Activated T-helper 1 cell treated with anti-CD3 and anti-CD28 coated beads, Interleukin-12 subunit alpha, Interleukin-12 subunit beta, Interleukin-2, Interleukin-4 antibody, amounts not matched to agents 30 ng/mL and 10 ng/mL and 1 ng/mL, durations not matched to agents 14 hours and 24 hours and 36 hours (primary cell): ENCODE measurements at regions not wholly inside any gene's neighbourhood (a gene's known extent, or its start where the extent isn't known, plus 50 kb on each side); places are given as distances from the start of the nearest gene placed in this dataset.

ENCODE experiments used
- DNase-seq: peaks from one replicate; pipeline ENCODE4 v3.0.0; 2021; ENCODE audit warnings: low spot score
- H3K27ac Mint-ChIP-seq: one replicate; pipeline ENCODE4 v1.8.0; 2021; ENCODE audit warnings: mild to moderate bottlenecking, mixed read lengths
- H3K27me3 Mint-ChIP-seq: one replicate; pipeline ENCODE4 v1.8.0; 2022; ENCODE audit warnings: mild to moderate bottlenecking, moderate library complexity, mixed read lengths; ENCODE audit not compliant: insufficient read depth
- H3K36me3 Mint-ChIP-seq: one replicate; pipeline ENCODE4 v1.8.0; 2021; ENCODE audit warnings: low read depth, mixed read lengths
- H3K4me1 Mint-ChIP-seq: one replicate; pipeline ENCODE4 v1.8.0; 2021; ENCODE audit warnings: low read depth, mixed read lengths
- H3K4me3 Mint-ChIP-seq: one replicate; pipeline ENCODE4 v1.8.0; 2021; ENCODE audit warnings: mild to moderate bottlenecking, moderate library complexity, mixed read lengths
- H3K9me3 Mint-ChIP-seq: one replicate; pipeline ENCODE4 v1.8.0; 2021; ENCODE audit warnings: mixed read lengths
- intact Hi-C: fragments of 100-400 bp; cut with micrococcal nuclease; formaldehyde crosslinking; loops from one replicate; pipeline ENCODE4 v1.15.1; 2024

- intact Hi-C loops: no loop called here
These were observed 174.5 kb downstream of the FNDC1 start for GRCh38 chr6:159343709-159344108.

GRCh38 chr6:159342146-159342545 is 172.9 kb downstream of the FNDC1 start:
- H3K27ac Mint-ChIP-seq: no peak overlapping the region
- H3K9me3 Mint-ChIP-seq: no peaks in the 10 kb centered on the region
- H3K27me3 Mint-ChIP-seq: peaks cover 10% of the 10 kb centered on the region
- H3K4me1 Mint-ChIP-seq: no peaks in the 10 kb centered on the region
- no peak for DNase-seq
- H3K36me3 Mint-ChIP-seq: no peaks in the 10 kb centered on the region
- H3K4me3 Mint-ChIP-seq: no peak overlapping the region
- intact Hi-C loops: no loop called here

More at GRCh38 chr6:159343709-159344108, 174.5 kb downstream of the FNDC1 start:
- no peak for DNase-seq
- no peaks in the 10 kb centered on the region for H3K9me3 Mint-ChIP-seq
- H3K36me3 Mint-ChIP-seq: no peaks in the 10 kb centered on the region
- H3K4me3 Mint-ChIP-seq: no peak overlapping the region
- no peak overlapping the region for H3K27ac Mint-ChIP-seq
- peaks cover 10% of the 10 kb centered on the region for H3K27me3 Mint-ChIP-seq
- no peaks in the 10 kb centered on the region for H3K4me1 Mint-ChIP-seq

- H3K4me1 Mint-ChIP-seq: no peaks in the 10 kb centered on the region
- H3K4me3 Mint-ChIP-seq: no peak overlapping the region
- intact Hi-C loops: no loop called here
- H3K36me3 Mint-ChIP-seq: no peaks in the 10 kb centered on the region
- no peak for DNase-seq
- no peaks in the 10 kb centered on the region for H3K27me3 Mint-ChIP-seq
- no peak overlapping the region for H3K27ac Mint-ChIP-seq
- H3K9me3 Mint-ChIP-seq: peaks cover 4% of the 10 kb centered on the region
These were observed 164.9 kb downstream of the FNDC1 start for GRCh38 chr6:159334068-159334467.

- H3K36me3 Mint-ChIP-seq: no peaks in the 10 kb centered on the region
- intact Hi-C loops: no loop called here
- H3K27ac Mint-ChIP-seq: no peak overlapping the region
- peaks cover 4% of the 10 kb centered on the region for H3K9me3 Mint-ChIP-seq
- no peak overlapping the region for H3K4me3 Mint-ChIP-seq
- H3K4me1 Mint-ChIP-seq: no peaks in the 10 kb centered on the region
- DNase-seq: no peak
- peaks cover 2% of the 10 kb centered on the region for H3K27me3 Mint-ChIP-seq
These were observed 162.3 kb downstream of the FNDC1 start for GRCh38 chr6:159331451-159331850.

- peaks cover 4% of the 10 kb centered on the region for H3K27me3 Mint-ChIP-seq
- H3K4me3 Mint-ChIP-seq: no peak overlapping the region
- no peak overlapping the region for H3K27ac Mint-ChIP-seq
- intact Hi-C loops: no loop called here
- no peaks in the 10 kb centered on the region for H3K36me3 Mint-ChIP-seq
- no peaks in the 10 kb centered on the region for H3K4me1 Mint-ChIP-seq
- H3K9me3 Mint-ChIP-seq: peaks cover 4% of the 10 kb centered on the region
- DNase-seq: no peak
These were observed 159.9 kb downstream of the FNDC1 start for GRCh38 chr6:159329081-159329480.

- H3K9me3 Mint-ChIP-seq: no peaks in the 10 kb centered on the region
- intact Hi-C loops: no loop called here
- H3K27ac Mint-ChIP-seq: no peak overlapping the region
- H3K27me3 Mint-ChIP-seq: peaks cover 4% of the 10 kb centered on the region
- H3K36me3 Mint-ChIP-seq: no peaks in the 10 kb centered on the region
- DNase-seq: no peak
- H3K4me1 Mint-ChIP-seq: no peaks in the 10 kb centered on the region
- no peak overlapping the region for H3K4me3 Mint-ChIP-seq
These were observed 158.9 kb downstream of the FNDC1 start for GRCh38 chr6:159328052-159328451.

- H3K9me3 Mint-ChIP-seq: no peaks in the 10 kb centered on the region
- peaks cover 4% of the 10 kb centered on the region for H3K27me3 Mint-ChIP-seq
- H3K4me3 Mint-ChIP-seq: no peak overlapping the region
- H3K27ac Mint-ChIP-seq: no peak overlapping the region
- intact Hi-C loops: no loop called here
- no peak for DNase-seq
- no peaks in the 10 kb centered on the region for H3K36me3 Mint-ChIP-seq
- H3K4me1 Mint-ChIP-seq: no peaks in the 10 kb centered on the region
These were observed 156.3 kb downstream of the FNDC1 start for GRCh38 chr6:159325476-159325875.

GRCh38 chr6:159324596-159324995 is 155.4 kb downstream of the FNDC1 start:
- Mint-ChIP-seq H3K4me3 (no peak overlapping the region), H3K9me3 (no peaks in the 10 kb centered on the region), H3K4me1 (no peaks in the 10 kb centered on the region), H3K36me3 (no peaks in the 10 kb centered on the region), H3K27me3 (peaks cover 4% of the 10 kb centered on the region), H3K27ac (no peak overlapping the region)
- no peak for DNase-seq
- intact Hi-C loops: no loop called here
